HG03342 (cell line): ENCODE measurements at regions not wholly inside any gene's neighbourhood (a gene's known extent, or its start where the extent isn't known, plus 50 kb on each side); places are given as distances from the start of the nearest gene placed in this dataset.

ENCODE experiments used
- ATAC-seq: cut with Tn5 transposase; IDR thresholded peaks from one replicate; pipeline ENCODE4 v1.9.1; 2021; ENCODE audit warnings: mild to moderate bottlenecking, moderate library complexity; ENCODE audit not compliant: unreplicated experiment

DNA sequence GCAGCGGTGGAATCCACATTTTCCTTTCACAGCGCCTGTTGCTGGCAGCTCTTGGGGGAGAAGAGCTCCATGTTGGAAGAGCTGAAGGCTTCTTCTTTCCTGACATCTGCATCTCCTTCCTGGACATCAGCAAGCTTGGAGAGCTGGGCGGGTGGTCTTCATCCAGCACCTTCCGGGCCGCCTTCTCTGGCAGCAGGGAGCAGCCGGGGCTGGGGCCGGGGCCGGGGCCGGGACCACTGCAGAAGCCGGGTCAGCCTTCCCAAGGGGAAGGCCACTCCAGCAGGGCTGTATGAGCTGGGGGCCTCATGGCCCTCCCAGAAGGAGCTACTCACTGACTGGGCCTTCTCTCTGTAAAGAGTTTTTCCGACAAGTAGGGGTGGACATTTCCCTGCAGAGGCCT, 787.5 kb downstream of the TLE4 start:
- ATAC-seq, result no peak

DNA sequence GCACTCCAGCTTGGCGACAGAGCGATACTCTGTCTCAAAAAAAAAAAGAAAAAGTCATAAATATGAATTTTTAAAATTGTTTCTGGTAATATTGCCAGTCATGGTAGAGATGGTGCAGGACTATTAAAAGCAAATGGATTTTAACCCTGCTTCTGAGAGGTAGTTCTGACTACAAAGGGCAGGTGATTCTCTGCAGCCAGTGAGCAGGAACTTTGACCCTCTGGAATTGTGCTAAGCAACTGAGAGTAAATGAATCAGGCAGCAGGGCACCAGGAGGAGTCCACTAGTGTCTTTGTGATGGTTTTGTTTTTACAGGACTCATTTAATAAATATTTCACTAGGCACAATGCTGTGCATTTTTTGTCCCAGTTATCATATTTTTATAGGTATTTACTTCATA, 781.2 kb downstream of the TLE4 start:
- no peak for ATAC-seq

DNA sequence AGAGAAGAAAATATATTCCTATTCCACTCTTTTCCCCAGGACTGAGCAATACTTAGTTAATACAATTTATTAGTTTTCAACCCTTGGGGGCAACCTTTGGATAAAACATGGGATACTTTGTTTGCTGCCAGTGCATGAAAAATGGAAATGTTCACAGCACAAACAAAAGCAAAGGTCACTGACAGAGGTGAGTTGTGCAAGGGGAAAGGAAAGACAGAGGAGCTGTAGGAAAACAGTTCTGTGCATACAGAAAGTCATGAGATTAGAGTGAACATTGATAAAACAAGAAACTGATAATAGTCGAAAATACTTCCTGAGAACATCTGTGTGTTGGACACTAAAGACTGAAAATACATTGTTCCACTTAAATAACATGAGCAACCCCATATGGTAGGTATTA, 779.8 kb downstream of the TLE4 start:
- ATAC-seq, result no peak

DNA sequence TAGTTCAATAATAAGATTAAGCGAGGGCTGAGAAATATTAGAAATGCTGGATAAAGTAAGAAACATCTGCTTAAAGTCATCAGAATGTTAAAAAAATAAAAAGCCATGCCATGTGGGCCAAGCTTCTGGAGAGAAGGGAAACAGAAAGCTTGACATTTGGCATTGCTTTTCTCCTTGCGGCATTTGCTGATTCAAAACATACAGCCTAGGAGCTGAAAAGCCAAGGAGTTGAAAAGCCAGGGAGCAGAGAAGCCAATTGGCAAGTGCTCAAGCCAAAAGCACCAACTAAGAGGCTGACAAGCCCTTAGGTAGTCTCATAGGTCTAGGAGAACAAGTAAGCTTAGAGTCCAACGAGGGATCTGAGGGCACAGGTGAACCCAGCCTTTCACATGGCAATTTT, 754.3 kb downstream of the TLE4 start:
- ATAC-seq, result no peak

DNA sequence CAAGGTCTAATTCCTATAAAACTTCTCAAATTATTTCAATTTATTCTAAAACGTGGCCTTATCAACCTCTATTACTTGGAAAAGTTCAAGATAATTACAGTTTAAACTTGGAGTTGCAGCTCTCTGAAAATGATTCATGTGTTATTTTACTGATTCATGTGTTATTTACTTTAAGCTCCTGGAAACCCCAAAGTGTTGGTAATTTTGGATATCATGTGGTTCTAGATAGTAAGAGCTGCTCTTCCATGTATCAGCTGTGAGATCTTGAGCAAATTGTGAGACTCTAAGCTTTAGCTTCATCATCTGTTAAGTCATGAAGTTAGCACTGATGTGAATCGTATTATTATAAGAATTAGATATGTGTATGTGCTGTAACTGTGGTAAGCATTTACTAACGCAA, 749.2 kb downstream of the TLE4 start:
- ATAC-seq, result no peak

DNA sequence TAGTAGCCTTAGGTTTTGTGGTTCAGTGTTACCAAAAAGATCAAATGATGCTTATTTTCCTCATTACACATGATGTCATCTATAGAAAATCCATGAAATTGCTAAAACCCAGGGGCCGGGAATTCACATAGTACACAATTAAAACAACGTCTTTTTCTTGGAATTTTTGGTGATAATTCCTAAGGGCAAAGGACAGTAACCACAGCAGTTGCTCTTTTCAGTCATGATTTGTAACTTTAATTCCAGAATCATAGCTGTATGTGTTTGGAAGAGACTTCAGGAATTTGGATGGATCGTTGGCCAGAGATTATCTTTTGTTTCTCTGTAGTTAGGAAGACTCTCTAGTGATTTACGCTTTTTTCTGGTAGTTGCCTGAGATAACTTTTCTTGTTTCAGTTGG, 748.7 kb downstream of the TLE4 start:
- ATAC-seq, result no peak

DNA sequence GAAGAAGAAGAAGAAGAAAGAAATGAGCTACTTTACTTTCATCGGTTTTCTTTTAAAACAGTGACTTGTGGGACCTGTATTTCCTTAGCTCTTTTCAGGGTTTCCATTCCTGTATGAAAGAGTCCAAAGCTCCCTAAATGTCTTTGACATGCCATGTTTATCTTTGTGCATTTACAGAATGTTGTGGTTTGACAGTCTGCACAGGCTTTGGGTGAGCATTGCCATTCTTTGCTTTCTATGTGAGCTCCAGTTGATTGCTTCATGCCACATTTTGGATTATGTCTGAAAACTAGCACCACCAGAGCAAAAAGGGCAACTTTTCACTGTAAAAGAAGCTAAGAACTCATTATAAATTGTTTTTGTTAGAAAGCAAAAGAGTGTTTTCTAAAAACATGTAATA, 733.4 kb downstream of the TLE4 start:
- no peak for ATAC-seq

DNA sequence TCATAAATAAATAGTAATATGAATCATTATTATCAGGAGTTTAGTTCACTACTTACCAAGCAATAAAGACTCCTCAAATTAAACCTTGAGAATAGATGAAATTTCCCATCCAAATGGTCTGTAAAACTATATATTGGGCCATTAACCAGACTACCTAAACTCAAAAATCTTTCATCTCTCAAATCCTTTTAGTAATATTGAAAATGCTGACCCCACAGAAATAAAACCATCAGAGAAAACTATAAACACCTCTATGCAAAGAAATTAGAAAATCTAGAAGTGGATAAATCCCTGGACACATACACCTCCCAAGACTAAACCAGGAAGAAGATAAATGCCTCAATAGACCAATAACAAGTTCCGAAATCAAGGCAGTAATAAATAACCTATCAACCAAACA, 723.2 kb downstream of the TLE4 start:
- ATAC-seq, result no peak

DNA sequence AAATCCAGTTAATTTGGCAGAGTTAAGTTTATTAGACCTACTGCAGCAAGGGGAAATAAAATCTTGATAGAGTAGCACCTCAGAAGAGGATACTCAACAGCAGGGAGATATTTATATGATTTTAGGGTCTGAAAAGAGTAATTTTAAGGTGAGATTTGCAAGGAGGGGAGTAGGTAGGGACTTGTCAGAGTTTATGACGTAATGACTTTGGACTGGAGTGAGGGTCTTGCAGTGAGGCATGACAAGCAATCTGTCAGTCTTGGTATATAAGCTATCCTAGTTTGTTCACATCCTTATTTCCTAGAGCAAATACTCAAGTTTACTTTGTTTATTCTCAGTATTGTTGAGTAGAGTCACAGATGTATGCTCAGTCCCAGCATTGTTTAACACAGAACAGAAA, 722.6 kb downstream of the TLE4 start:
- no peak for ATAC-seq

DNA sequence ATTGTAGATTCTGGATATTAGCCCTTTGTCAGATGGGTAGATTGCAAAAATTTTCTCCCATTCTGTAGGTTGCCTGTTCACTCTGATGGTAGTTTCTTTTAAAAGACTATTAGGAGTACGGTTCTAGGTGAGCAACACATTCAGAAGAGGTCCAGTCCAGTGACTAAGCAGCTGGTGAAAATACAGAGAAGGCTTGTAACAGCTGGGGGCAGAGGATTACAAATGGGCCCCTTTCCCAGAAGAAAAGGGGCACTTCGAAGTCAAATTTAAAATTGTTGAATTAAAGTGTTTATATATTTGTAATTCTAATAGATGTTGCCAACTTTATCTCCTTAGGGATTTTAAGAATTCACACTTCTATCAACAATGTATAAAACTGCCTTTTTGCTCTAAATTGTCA, 720.5 kb downstream of the TLE4 start:
- ATAC-seq, result no peak

DNA sequence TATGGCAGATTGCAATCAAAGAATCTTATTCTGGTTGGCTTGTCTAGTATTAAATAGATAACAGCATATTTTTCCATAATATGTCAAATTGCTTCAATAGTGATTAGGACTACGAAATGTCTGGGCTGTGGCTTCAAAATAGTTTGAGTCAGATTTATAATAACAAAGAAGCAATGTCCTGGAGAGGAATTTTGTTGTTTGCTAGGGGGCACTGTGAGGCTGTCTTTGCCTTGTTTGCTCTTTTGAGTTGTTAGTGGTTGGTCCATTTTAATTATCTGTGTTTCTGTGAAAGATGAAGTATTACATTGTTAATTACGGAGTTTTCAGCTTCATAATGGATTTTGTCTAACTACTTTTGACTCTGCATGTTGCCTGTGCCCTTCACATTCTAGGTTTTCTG, 713.6 kb downstream of the TLE4 start:
- ATAC-seq, result no peak

DNA sequence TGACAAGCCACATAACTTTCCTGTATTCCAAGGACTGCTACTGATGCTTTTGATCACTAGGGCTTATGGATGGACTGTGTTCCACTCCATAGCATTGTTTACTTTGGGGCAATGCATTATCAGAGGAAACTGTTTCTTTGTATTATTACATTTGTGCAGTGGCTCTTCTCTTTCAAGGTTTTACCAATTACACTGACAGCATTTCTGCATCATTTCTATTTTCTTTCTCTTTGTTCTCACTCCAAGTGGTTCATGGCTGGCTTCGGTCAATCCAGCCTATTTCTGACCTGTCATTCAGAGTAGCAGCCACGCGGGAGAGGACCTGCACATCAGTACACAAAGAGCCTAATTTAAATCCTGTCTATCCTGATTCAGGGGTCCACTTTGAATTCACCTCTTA, 711.0 kb downstream of the TLE4 start:
- no peak for ATAC-seq

DNA sequence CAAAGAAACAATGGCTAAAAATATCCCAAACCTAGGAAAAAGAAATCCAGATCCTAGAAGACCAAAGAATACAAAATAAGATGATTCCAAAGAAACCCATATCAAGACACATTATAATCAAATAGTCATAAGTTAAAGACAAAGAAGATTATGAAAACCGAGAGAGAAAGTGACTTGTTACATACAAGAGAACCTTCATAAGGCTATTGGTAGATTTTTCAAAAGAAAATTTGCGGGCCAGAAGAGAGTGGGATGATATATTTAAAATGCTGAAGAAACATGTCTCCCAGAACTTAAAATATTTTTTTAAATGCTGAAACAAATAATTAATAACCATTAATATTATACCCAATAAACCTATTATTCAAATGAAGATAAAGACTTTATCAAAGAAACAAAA, 687.3 kb downstream of the TLE4 start:
- no peak for ATAC-seq

DNA sequence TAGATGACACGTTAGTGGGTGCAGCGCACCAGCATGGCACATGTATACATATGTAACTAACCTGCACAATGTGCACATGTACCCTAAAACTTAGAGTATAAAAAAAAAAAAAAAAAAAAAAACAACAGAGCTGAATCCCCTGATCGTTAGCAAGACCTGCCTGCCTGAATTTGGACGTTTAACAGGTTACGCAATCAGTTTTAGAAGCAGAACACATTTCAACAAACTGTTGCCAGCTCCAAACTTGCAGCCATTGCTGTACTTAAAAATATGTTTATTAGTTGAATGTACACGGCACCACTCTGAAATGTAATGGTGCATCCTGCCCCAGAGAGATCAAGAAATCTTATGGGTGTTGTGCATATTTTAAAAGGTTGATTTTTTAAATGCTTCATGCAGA, 680.0 kb downstream of the TLE4 start:
- ATAC-seq, result no peak

DNA sequence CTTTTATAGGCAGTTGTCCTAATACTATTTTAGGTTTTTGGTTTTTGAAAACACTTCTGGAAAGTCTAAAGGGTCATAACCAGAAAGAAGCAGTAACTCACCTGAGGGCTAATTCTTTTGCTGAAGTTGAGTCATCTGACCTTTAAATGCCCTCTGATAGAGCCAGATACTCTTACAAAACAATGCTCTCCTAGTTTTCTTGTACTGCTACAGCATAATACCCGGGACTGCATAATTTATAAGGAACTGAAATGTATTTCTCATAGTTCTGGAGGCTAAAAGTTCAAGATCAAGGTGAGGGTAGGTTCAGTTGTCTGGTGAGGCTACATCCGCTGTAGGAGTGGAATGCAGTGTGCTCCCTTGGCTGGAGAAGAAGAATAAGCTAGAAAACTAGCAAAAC, 670.3 kb downstream of the TLE4 start:
- no peak for ATAC-seq

DNA sequence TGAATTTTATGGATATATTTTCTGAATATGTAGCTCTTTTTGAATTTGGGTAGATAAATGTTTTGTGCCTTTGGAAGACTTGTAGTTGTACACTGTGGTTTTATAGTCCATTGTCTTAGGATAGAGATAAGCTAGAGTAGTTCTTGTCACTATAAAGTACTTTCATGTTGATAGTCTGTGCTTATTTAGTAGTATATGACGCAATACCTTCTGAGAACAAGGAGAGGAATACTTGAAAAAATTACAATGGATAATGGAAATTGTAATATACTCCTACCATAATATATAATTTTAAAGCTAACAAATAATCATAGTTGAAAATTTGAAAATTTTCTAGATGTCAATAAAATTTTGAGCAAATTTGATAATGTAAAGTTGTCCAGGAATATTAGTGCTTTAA, 664.0 kb downstream of the TLE4 start:
- ATAC-seq, result no peak

DNA sequence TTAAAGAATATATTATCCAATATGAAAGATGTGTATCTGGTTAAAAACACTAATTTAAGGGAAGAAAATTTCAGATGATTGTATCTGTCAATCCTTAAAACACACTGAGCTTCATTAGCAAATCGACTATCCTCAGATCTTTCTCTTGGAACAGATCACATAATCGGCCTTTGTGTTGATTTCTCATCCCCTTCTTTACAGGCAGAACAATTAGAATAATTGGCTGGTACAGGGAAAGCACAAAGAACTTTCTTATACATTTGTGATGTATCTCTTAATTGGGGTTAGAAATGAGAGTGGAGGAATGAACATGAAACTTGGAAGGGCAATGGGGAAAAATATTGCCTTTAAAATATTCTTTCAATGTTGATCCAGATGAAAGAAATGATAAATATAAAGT, 662.1 kb downstream of the TLE4 start:
- no peak for ATAC-seq

DNA sequence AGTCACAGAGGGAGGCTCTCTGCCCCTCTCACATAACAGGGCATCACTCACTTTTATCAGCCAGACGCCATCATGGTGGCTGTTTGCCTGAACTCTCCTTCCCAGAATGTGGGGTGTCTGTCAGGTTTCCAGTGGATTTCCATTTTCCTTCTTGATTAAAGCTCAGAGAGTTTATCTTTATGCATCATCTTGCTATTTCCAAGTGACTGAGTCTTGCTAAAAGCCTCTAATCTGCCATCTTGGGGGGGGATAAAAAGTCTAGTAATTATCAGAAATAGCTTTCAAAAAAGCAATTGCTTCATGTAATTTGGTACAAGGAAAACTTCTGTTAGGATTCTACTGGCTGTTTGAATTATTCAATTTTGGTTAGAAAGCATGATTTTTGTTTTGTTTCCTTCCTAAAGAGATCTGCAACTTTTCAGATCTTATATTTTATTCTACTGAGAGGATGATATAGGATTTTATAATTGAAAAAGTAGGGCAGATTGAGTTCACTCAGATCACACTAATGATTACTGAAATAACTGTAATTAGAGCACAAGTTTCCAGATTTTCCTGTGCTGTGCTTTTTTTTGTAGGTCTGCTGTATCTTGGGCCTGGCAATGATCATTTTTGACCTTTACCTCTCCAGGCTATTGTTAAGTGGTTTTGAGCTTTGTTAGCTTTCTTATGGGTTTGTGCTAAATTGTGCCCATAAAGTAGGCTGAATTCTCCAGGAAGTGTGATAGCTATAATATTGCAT, 661.5 kb downstream of the TLE4 start:
- ATAC-seq, result no peak

DNA sequence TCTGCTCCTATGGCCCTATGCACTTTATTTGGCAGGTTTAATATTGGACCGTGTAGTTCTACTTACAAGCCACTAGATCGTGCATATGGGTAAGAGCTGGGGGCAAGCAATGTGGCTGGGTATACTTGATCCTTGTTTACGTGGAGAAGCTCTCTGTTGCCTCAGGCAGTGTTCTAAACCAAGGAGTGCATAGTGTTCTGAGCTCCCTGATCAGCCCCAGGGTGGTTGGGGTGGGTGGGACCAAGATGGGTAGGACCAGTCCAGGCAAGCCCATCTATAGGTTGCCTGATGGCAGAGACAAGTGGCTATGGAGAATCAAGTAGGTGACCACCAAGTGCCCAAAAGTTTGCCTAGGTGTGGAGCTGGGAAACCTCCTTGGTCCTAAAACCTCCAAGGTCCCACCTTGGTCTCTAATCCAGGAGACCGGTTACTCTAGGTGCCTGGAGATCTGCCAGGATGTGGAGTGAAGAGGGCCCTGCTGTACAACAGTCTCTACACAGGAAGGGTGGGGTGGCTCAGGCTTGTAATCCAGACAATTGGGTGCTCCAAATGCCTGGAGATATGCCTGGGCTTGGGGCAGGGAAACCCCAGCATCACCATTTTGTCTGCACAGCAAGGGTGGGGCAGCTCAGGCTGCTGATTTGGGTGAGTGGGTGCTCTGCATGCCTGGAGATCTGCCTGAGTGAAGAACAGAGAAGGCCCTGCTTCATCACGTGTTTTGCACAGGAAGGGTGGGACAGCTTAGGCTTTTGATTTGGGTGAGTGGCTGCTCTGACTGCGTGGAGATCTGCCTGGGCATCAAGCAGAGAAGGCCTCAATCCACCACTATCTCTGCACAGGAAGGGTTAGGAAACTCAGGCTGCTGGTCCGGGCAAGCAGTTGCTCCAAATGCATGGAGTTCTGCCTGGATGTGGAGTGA, 659.8 kb downstream of the TLE4 start:
- no peak for ATAC-seq

DNA sequence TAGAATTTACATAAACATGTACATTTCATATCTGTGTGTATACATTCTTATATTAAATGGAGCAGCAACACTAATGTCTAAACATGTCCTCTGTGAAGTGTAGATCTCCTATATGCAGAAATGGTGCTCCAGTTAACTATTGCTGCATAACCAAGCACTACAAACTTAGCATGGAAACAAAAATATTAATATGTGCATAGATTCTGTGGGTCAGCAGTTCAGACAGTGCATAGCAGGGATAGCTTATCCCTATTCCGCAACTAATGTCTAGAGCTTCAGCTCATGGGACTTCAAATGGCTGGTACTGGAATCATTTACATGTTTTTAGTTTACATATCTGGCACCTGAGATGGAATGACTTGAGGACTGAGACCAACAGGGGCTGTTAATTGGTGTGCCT, 652.1 kb downstream of the TLE4 start:
- ATAC-seq, result no peak

DNA sequence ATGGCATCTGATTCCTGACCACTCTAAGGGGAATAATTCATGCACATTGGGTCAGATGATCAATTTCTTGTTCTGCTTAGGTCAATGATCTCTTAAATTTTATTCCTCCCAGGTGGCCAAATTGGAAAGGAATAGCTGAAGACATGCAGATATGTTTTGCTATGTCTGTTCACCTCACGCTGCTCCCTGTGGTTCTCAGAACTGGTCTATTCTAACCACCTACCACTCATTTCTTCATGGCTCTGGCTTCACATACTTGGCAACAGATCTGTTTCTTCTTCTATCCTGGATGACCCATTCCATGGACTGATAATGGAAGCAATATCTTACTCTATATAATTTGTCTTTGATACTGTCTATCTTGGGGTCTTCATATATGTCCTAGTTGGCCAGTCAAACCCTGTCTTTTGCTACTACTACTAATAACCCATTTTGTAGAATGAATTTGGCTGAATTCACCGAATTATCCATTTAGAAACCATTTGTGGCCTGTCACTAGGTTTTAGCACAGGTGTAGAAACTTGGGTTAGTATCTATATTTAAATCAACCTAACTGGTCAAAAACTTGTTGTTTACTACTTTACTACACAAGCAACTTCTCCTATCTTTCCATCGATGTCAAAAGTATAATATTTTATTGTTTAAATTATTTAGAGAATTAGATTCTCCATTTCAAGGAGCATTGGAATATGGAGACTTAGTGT, 650.9 kb downstream of the TLE4 start:
- no peak for ATAC-seq

DNA sequence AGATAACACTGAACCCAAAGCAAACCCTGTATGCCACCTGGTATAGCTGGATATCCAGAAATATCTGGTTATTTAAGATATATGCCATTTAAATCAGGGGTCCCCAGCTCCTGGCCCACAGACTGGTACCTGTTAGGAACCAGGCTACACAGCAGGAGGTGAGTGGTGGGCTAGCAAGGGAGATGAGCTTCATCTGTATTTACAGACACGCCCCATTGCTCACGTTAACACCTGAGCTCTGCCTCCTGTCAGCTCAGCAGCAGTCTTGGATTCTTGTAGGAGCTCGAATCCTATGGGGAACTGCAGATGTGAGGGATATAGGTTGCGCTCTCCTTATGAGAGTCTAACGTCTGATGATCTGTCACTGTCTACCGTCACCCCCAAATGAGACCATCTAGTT, 646.6 kb downstream of the TLE4 start:
- no peak for ATAC-seq
